GM21447 (cell line): ENCODE measurements at regions not wholly inside any gene's neighbourhood (a gene's known extent, or its start where the extent isn't known, plus 50 kb on each side); places are given as distances from the start of the nearest gene placed in this dataset.
A peak's percentile ranks its signal among the peaks of the same experiment; 100 is the strongest.

Source experiments
- ATAC-seq: cut with Tn5 transposase; IDR thresholded peaks from one replicate; pipeline ENCODE4 v1.9.1; 2021; ENCODE audit not compliant: unreplicated experiment

- no peak for ATAC-seq
These were observed 82.2 kb upstream of the NRSN1 start for GRCh38 chr6:24043848-24044247.

- ATAC-seq: no peak
These were observed 73.9 kb upstream of the NRSN1 start for GRCh38 chr6:24051942-24052589.

DNA sequence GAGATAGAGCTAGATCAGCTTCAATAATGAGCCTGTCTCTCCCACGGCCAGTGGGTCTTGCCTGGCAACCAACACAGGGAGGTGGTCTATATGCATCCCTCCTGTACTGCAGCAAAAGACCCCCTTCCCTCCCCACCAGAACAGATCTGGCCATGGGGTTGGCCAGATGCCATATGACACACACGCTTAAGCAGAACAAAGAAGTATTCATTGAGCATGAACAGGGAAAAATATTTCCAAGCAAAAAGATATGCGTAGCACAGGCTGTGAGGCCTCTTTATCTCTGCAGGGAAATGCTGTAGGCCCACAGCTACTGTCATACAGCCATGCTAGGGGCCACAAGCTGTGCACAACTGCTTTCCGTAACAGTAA lies 73.4 kb upstream of the NRSN1 start:
- no peak for ATAC-seq

DNA sequence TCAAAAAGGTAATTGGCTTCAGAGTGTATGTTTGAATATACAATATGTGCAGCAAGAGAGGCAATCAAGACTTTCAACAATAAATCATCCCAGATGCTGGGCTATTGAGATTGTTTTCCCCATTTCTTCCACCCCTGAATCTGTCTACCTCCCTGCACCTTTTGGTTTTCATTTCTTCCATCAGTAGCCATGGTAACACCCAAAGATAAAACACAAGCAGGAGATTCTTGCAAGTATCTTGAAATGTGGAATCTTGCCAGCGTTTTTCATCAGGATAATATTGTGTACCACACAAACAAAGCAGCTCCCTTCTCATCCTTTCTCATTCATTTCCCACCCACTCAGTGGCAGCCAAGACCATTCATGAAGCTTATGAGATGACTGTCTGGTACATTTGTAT lies 73.0 kb upstream of the NRSN1 start:
- no peak for ATAC-seq

- no peak for ATAC-seq
These were observed 71.6 kb upstream of the NRSN1 start for GRCh38 chr6:24054388-24054787.

DNA sequence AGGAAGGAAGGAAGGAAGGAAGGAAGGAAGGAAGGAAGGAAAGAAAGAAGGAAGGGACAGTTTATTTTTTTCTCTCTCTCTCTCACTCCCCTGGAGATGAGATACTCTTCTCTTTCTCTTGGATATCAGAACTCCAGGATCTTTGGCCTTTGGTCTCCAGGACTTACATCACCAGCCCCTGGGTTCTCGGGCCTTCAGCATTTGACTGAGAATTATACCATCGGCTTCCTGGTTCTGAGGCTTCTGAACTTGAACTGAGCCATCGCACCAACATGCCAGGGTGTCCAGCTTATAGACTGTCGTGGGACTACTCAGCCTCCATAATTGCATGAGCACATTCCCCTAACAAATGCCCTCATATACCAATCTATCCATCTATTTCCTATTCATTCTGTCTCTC lies 69.4 kb upstream of the NRSN1 start:
- no peak for ATAC-seq

GRCh38 chr6:24057030-24057429 lies 69.0 kb upstream of the NRSN1 start:
- no peak for ATAC-seq

DNA sequence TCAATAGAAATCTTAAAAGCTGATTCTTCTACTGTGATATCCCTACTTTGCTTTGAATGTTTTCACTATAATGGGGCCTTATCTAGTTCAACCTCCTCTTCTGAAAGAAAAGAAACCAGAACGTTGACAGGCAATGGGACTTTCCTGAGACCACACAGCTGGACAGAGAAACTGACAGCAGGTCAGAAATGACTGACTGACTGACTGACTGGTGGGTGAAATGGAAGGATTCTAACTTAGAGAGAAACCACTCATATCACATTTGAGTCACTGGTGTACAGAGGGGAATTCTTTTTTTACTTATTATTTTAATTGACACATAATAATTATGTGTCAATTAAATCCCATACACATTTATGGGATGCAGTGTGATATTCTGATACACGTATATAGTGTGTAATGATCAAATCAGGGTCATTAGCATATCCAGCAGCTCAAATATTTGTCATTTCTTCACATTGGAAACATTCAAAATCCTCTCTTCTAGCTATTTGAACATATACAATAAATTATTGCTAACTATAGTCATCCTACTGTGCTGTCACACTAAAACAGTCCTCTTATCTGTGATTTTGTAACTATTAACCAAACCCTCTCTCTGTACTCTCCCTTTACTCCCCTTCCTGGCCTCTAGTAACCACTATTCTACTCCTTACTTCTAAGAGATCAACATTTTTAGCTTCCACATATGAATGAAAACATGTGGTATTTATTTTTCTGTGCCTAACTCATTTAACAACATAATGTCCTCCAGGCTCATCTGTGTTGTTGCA lies 64.8 kb upstream of the NRSN1 start:
- ATAC-seq: peak; percentile 96

DNA sequence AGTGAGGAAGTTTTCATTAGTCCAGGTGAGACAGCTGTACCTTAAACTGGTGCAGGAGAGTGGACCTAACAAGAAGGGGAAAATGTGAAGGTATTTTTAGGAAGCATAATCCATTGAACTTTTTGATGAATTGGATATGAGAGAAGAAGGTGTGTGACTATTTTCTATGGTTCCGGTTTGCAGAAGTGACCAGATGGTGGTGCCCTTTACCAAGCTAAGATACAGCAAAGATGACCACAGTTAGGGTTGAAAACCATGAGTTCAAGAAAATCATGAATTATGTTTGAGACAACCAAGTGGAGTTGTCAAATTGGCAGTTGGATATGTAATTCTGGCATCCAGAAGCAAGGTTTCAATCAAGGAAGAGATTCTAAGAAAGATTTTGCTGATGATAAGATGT lies 61.9 kb upstream of the NRSN1 start:
- ATAC-seq: no peak

DNA sequence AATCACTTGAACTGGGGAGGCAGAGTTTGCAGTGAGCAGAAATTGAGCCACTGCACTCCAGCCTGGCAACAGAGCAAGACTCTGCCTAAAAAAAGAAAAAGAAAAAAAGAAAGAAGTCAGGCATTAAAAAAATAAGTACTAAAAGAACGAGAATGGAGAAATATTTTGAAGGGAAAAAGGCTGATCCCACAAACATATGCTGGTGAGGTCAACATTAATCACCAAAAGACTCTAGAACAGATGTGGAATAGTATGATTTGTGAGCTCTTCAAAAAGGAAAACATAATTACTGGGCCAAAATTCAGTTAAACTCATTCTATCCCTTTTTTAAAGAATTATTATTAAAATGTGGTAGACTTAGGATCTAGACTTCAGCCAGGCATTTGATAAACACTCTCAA lies 61.2 kb upstream of the NRSN1 start:
- no peak for ATAC-seq

DNA sequence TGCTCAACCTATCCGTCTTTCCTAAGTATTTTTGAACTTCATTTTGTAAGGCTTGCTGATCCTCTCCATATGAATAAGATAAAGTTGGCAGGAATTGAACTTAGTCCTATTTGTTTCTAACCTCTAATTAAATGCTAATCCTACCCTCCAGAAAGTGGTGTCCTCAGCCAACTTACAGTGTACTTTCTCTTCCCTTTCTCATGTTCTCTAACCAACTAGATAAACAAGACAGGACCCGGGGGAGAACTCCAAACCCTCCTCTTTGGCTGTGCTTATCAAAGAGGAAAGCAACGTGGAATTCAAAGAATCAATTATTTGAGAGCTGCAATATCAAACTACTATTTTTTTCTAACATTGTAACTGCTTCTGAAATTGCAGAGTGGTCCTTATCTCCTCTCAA lies 56.5 kb upstream of the NRSN1 start:
- no peak for ATAC-seq

- no peak for ATAC-seq
These were observed 53.8 kb upstream of the NRSN1 start for GRCh38 chr6:24072038-24072746.

DNA sequence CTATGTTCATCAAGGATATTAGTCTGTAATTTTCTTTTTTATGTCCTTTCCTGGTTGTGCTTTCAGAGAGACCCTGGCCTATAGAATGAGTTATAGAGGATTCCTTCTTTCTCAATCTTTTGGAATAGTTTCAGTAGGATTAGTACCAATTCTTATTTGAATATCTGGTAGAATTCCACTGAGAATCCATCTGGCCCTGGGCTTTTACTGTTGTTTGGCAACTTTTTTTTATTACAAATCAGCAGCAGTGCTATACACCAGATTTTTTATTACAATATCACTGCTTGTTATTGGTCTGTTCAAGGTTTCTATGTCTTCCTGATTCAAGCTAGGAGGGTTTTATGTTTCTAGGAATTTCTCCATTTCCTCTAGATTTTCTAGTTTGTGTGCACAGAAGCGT lies 50.0 kb upstream of the NRSN1 start:
- no peak for ATAC-seq
